LNCaP clone FGC (cell line): ENCODE measurements at regions not wholly inside any gene's neighbourhood (a gene's known extent, or its start where the extent isn't known, plus 50 kb on each side); places are given as distances from the start of the nearest gene placed in this dataset.

Experiments used
- DNase-seq: peaks from one replicate; pipeline ENCODE4 v3.0.0-alpha.2; 2011; ENCODE audit warnings: low read depth
- H3K4me3 ChIP-seq: 2 replicates; pipeline ENCODE4 v1.5.1; 2011; ENCODE audit warnings: mild to moderate bottlenecking, low read depth, low read length, control low read depth
- CTCF ChIP-seq: IDR thresholded peaks from 2 replicates; pipeline ENCODE4 v1.5.1; 2012; ENCODE audit warnings: mild to moderate bottlenecking; ENCODE audit not compliant: control insufficient read depth, insufficient read depth; ENCODE audit errors: extremely low read depth

- H3K4me3 ChIP-seq = no peak overlapping the region
- DNase-seq = no peak
- TF ChIP-seq CTCF = peak; percentile 48
These were observed 1126.0 kb downstream of the ROBO2 start for GRCh38 chr3:78165876-78166275.

GRCh38 chr3:78174821-78175220 is 1134.9 kb downstream of the ROBO2 start:
- no peak overlapping the region for H3K4me3 ChIP-seq
- TF ChIP-seq CTCF = no peak
- no peak for DNase-seq

- H3K4me3 ChIP-seq = no peak overlapping the region
- DNase-seq = no peak
- no peak for TF ChIP-seq CTCF
These were observed 1137.0 kb downstream of the ROBO2 start for GRCh38 chr3:78176869-78177268.

GRCh38 chr3:78177780-78178179 is 1137.9 kb downstream of the ROBO2 start:
- no peak for DNase-seq
- no peak for TF ChIP-seq CTCF
- no peak overlapping the region for H3K4me3 ChIP-seq

GRCh38 chr3:78178209-78178608 is 1138.3 kb downstream of the ROBO2 start:
- no peak for DNase-seq
- no peak for TF ChIP-seq CTCF
- H3K4me3 ChIP-seq = no peak overlapping the region

- TF ChIP-seq CTCF = no peak
- DNase-seq = no peak
- H3K4me3 ChIP-seq = no peak overlapping the region
These were observed 1139.0 kb downstream of the ROBO2 start for GRCh38 chr3:78178740-78179363.

- no peak overlapping the region for H3K4me3 ChIP-seq
- DNase-seq = no peak
- TF ChIP-seq CTCF = no peak
These were observed 1144.2 kb downstream of the ROBO2 start for GRCh38 chr3:78183906-78184599.
